ENCODE measurements at regions not wholly inside any gene's neighbourhood (a gene's known extent, or its start where the extent isn't known, plus 50 kb on each side); places are given as distances from the start of the nearest gene placed in this dataset.

GRCh38 chr4:95638920-95639501, 90.2 kb upstream of the UNC5C start:
- H3K9me3 Mint-ChIP-seq = no peaks in the 10 kb centered on the region
- H3K27me3 Mint-ChIP-seq (ENCODE audit: low read depth, poor library complexity) = no peaks in the 10 kb centered on the region
- peaks cover 11% of the 10 kb centered on the region for H3K4me1 Mint-ChIP-seq
- H3K36me3 Mint-ChIP-seq (ENCODE audit: low read depth) = no peaks in the 10 kb centered on the region
- no peak for DNase-seq
- no peak overlapping the region for H3K4me3 Mint-ChIP-seq
- no peak overlapping the region for H3K27ac Mint-ChIP-seq
- TF ChIP-seq CTCF (IDR thresholded peaks at IDR 0.05) = no peak

GRCh38 chr4:95637043-95637600, 88.3 kb upstream of the UNC5C start:
- Mint-ChIP-seq H3K36me3 (ENCODE audit: low read depth) (no peaks in the 10 kb centered on the region), H3K4me1 (peaks cover 11% of the 10 kb centered on the region), H3K9me3 (no peaks in the 10 kb centered on the region), H3K27ac (no peak overlapping the region), H3K4me3 (no peak overlapping the region), H3K27me3 (ENCODE audit: low read depth, poor library complexity) (no peaks in the 10 kb centered on the region)
- peak; percentile 3 for DNase-seq
- peak; percentile 30 for TF ChIP-seq CTCF (IDR thresholded peaks at IDR 0.05)

- DNase-seq = no peak
- Mint-ChIP-seq H3K4me1 (peaks cover 6% of the 10 kb centered on the region), H3K27ac (no peak overlapping the region), H3K36me3 (ENCODE audit: low read depth) (no peaks in the 10 kb centered on the region), H3K4me3 (no peak overlapping the region), H3K9me3 (no peaks in the 10 kb centered on the region), H3K27me3 (ENCODE audit: low read depth, poor library complexity) (no peaks in the 10 kb centered on the region)
- TF ChIP-seq CTCF (IDR thresholded peaks at IDR 0.05) = no peak
Observed at GRCh38 chr4:95636061-95636460, 87.3 kb upstream of the UNC5C start.

GRCh38 chr4:95627709-95628108, 78.9 kb upstream of the UNC5C start:
- no peak for DNase-seq
- TF ChIP-seq CTCF (IDR thresholded peaks at IDR 0.05) = no peak
- Mint-ChIP-seq H3K4me3 (no peak overlapping the region), H3K9me3 (no peaks in the 10 kb centered on the region), H3K27me3 (ENCODE audit: low read depth, poor library complexity) (no peaks in the 10 kb centered on the region), H3K36me3 (ENCODE audit: low read depth) (no peaks in the 10 kb centered on the region), H3K4me1 (no peaks in the 10 kb centered on the region), H3K27ac (no peak overlapping the region)

- no peaks in the 10 kb centered on the region for H3K4me1 Mint-ChIP-seq
- TF ChIP-seq CTCF (IDR thresholded peaks at IDR 0.05) = no peak
- no peak overlapping the region for H3K27ac Mint-ChIP-seq
- H3K36me3 Mint-ChIP-seq (ENCODE audit: low read depth) = no peaks in the 10 kb centered on the region
- H3K9me3 Mint-ChIP-seq = no peaks in the 10 kb centered on the region
- H3K4me3 Mint-ChIP-seq = no peak overlapping the region
- no peak for DNase-seq
- no peaks in the 10 kb centered on the region for H3K27me3 Mint-ChIP-seq (ENCODE audit: low read depth, poor library complexity)
Observed at GRCh38 chr4:95627024-95627605, 78.3 kb upstream of the UNC5C start.

- DNase-seq = no peak
- Mint-ChIP-seq H3K27ac (no peak overlapping the region), H3K36me3 (ENCODE audit: low read depth) (no peaks in the 10 kb centered on the region), H3K4me1 (no peaks in the 10 kb centered on the region), H3K9me3 (no peaks in the 10 kb centered on the region), H3K4me3 (no peak overlapping the region), H3K27me3 (ENCODE audit: low read depth, poor library complexity) (no peaks in the 10 kb centered on the region)
- TF ChIP-seq CTCF (IDR thresholded peaks at IDR 0.05) = no peak
Observed at GRCh38 chr4:95625020-95625419, 76.2 kb upstream of the UNC5C start.

Measured in nephron progenitor cell (in vitro differentiated cells).